HG02588 (cell line): ENCODE measurements at regions not wholly inside any gene's neighbourhood (a gene's known extent, or its start where the extent isn't known, plus 50 kb on each side); places are given as distances from the start of the nearest gene placed in this dataset.

Experiments used
- ATAC-seq: cut with Tn5 transposase; IDR thresholded peaks from one replicate; pipeline ENCODE4 v1.9.1; 2021; ENCODE audit warnings: mild to moderate bottlenecking, moderate library complexity; ENCODE audit not compliant: unreplicated experiment

GRCh38 chr14:86882818-86883217, 1110.2 kb downstream of the GALC start:
- no peak for ATAC-seq

DNA sequence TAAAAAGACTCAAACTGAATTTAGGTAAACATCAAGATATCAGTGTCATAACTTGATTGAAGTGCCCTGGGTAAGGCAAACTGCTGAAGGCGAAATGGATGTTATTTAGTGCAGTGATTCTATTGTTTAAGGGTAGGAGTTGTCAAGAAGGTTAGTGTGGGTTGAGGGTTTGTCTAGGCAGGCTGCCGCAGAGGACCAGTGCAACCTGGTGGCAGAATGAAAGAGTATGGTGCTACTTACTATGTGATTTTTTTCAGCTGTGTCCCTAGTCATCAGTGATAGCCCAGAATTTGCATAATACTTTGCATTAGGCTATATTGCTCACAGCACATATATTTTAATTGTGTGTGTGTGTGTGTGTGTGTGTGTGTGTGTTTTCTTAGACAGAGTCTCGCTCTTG, 1127.0 kb downstream of the GALC start:
- no peak for ATAC-seq

DNA sequence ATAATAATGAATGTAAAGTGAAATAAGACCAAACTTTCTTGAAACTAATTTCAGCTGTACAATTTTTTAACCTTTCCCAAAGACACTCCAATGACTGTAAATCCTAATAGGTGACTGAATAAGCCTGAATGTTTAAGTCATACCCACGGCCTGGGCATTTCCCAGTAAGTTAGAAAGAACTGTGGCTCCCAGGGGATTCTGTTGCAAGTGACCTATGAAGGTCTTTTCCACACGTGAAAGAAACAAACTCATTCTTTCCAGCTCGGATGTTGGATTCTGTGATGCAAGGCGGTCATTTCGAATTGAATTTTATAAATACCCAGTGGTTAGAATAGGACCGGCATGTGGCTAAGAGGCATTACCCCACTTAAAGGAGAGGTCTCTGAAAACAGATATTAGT, 1134.4 kb downstream of the GALC start:
- ATAC-seq: no peak

DNA sequence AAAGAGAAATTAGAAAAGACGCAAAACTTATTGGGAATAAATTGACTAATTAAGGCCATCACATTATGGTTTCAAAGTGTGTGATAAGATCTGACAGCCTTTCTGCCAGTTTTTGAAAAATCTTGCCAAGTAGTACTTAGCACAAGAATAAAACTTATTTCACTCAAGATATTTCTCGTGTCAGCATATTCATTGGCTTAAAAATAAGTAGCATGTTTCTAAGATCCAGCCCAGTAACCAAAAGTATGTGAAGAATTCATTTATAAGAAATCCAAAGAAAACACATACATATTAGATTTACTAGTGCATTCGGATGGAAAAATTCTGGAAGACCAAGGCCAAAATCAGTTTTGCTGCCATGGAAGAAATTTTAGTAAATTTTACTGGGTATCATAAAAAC, 1135.0 kb downstream of the GALC start:
- no peak for ATAC-seq

GRCh38 chr14:86852530-86852929, 1140.5 kb downstream of the GALC start:
- ATAC-seq: no peak

DNA sequence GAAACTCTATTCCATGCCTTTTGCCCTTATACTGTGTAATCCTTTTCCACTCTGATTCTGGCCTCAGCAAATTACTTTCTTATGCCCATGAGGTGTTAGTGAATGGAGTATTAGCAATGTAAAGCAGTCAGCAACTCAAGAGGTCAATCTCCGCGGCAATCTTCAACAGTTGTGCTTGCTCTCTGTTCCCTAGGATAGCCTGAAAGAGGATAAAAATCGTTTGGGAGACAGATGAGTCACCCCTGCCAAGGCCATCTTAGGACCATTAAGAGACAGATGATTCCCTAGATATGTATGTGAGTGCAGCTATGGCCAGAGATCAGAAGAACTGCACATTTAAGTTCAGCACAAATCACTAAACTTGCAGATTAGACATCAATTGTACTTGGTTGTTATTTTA, 1145.8 kb downstream of the GALC start:
- ATAC-seq: no peak

DNA sequence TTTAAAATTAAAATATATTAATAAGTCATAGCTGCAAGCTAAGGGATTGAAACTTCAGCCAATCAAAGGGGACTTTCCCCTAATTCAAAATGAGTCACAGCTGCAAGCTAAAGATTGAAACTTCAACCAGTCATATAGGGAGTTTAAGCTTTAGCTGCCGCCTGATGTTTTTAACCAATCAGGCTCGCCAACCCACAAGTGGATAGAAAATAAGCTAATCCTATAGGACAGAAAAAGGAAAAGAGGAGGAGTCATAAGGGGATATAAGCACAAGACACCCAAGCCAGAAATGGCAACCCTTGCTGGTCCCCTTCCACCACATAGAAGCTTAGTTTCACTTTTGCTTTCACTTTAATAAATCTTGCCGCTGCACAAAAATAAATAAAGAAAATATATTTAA, 1154.6 kb downstream of the GALC start:
- ATAC-seq: no peak

GRCh38 chr14:86826661-86827060, 1166.3 kb downstream of the GALC start:
- ATAC-seq: no peak

DNA sequence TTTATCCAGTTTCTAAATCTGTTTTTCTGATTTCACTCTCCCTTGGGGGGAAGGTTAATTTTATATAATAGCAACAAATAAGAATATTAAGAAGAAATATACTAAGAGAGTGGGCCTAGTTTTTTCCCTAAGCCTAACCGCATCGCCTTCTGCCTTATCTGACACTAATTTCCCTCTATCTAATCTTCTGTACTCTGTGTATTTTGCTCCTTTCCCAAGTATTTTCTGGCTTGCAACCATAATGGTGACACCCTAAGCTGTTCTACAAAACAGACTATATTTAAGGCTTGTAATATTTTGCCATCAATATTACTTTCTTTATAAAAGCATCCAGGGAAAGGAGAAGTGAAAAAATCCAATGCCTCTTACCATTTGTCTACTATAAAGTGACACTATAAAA, 1168.8 kb downstream of the GALC start:
- no peak for ATAC-seq

GRCh38 chr14:86823581-86823980, 1169.4 kb downstream of the GALC start:
- ATAC-seq: no peak

DNA sequence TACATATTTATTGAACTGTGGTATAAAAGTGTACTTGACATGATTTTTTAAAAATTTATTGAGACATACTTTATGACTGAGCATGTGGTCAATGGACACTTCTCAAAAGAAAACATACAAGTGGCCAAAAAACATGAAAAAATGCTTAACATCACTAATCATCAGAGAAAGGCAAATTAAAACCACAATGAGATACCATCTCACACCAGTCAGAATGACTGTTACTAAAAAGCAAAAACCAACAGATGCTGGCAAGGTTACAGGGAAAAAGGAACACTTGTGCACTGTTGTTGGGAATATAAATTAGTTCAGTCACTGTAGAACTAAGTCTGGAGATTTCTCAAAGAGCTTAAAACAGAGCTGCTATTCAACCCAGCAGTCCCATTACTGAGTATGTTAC, 1177.6 kb downstream of the GALC start:
- ATAC-seq: no peak

DNA sequence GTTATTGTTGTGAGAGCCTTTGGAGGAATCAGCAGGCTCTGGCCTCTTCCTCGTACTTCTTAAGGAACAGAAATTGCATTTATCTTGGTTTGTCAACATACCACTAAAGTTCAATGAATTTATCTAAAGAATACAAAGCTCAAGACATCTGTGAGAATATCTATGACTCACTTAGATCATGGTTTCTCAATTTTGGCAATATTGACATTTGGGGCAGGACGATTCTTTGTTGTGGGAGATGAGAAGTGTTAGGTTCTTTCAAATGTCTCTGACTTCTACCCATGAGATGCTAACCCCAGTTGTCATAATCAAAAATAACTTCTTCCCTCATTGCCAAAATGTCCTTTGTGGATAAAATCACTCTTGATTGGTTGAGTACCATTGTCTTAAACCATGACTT, 1190.3 kb downstream of the GALC start:
- no peak for ATAC-seq

DNA sequence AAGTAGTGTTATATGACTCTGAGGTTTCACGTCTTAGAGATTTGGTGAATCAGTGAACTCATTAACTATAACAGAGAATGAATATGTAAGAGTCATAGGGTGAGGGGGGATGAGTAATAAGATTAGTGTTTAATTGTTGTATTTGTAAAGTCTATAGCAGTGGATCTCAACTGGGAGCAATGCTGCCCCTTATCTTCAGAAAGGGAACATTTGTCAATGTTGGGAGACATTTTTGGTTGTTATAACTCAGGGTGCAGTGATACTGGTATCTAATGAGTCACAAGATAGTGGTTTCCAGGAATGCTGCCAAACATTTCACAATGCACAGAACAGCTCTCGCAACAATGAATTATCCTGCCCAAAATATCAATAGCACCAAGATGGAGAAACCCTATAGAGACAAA, 1193.7 kb downstream of the GALC start:
- no peak for ATAC-seq

- no peak for ATAC-seq
Measured at GRCh38 chr14:86798330-86798729, 1194.7 kb downstream of the GALC start.

- no peak for ATAC-seq
Measured at GRCh38 chr14:86797075-86797351, 1196.0 kb downstream of the GALC start.

GRCh38 chr14:86796221-86797074, 1196.5 kb downstream of the GALC start:
- no peak for ATAC-seq

- ATAC-seq: no peak
Measured at GRCh38 chr14:86794689-86795088, 1198.3 kb downstream of the GALC start.

DNA sequence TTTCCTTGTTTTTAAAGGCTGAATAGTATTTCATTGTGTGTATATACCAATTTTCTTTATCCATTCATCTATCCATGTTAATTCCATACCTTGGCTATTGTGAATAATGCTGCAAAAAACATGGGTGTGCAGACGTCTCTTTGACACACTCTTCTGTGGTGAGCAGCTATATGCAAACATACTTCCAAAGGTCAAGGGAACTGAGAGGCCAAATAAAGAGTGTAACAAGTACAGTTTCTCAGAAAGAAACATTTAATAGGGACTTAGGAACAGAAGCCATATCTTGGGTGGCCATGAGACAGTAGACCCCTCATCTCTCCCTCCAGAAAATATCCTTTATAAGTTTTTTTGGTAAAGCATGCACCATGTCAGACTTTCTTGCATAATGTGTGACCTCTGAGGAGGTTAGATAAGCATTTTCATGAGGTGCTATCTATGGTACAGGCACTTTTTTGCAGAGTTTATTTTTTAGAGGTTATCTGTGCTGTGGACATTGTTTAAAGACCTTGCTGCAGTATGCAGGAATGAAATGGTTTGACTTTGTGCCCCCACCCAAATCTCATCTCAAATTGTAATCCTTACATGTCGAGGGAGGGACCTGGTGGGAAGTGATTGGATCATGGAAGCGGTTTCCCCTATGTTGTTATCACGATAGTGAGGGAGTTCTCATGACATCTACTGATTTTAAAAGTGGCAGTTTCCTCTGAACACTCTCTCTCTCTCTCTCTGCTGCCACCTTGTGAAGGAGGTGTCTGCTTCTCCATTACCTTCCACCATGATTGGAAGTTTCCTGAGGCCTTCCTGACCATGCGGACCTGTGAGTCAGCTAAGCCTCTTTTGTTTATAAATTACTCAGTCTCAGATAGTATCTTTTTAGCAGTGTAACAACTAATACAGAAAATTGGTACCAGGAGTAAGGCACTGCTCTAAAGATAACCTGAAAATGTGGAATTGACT, 1202.3 kb downstream of the GALC start:
- ATAC-seq: no peak

- ATAC-seq: no peak
Measured at GRCh38 chr14:86788224-86788623, 1204.8 kb downstream of the GALC start.

DNA sequence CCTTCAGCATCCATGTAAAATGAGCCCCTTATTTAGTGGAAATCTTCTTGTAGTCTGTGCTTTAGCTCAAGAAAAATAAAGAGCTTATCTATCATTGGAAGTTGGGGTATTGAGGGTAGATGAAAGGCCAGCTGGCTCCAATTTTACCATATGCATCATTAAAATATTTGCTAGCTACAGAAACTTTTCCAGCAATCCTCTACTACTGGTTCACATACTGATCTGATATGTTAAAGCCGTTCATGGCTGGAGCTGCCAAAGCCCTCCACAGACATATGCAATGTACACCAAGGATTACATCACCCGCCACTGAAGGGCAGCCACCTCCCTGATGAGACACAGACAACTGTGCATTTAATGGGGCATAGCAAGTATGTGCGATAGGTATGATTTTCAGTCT, 1205.3 kb downstream of the GALC start:
- ATAC-seq: no peak

- no peak for ATAC-seq
Measured at GRCh38 chr14:86782092-86782580, 1210.8 kb downstream of the GALC start.
